ENCODE measurements at regions not wholly inside any gene's neighbourhood (a gene's known extent, or its start where the extent isn't known, plus 50 kb on each side); places are given as distances from the start of the nearest gene placed in this dataset.

DNA sequence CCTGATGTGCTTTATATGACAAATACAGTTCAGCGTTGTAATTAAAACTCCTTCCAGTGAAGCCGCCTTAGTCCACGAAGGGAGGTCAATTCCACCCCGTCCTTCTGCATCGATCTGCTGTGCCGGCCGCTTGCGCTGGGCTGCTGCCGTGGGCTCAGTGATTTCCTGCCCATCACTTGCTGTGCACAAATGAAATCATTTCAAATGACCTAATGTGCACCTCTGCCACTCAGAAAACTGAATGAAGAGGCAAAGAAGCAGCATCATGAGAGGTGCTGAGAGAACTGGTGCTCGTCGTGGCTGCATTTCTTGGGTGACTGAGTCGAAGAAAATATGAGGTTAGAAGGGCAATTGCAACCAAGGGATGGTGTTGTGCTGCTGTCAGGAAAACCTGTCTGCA, 144.3 kb upstream of the SYT6 start:
- DNase-seq, result no peak
- Mint-ChIP-seq H3K4me3 (no peak overlapping the region), H3K4me1 (no peaks in the 10 kb centered on the region), H3K36me3 (no peaks in the 10 kb centered on the region), H3K27ac (no peak overlapping the region), H3K9me3 (no peaks in the 10 kb centered on the region), H3K27me3 (peaks cover 9 to 25% (median 20%) of the 10 kb centered on the region in 3 donors)
- ATAC-seq (ENCODE audit: low read depth in 2 of 2), result no peak

DNA sequence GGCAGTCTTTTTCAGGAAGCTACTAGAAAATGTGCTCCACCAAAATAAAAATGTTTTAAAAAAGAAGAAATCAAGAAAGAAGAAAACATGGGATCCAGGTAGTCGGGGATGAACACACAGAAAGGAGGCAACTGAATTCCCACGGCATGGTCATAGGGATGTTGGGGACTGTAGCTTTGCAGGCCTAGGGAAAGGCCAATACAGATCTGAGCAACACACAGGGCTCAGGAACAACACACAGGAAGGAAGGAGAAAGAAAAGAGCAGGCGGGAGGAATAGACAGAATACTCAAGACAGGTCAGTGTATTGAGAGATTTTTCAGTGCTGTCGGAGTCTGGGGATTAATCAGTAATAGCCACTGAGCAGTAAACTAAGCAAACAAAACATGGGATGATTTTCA, 142.7 kb upstream of the SYT6 start:
- DNase-seq (no peak), ATAC-seq (ENCODE audit: low read depth in 2 of 2) (no peak)
- Mint-ChIP-seq H3K27ac (peak overlapping the region in 1 of 6 donors; percentile 24), H3K36me3 (no peaks in the 10 kb centered on the region), H3K4me3 (no peak overlapping the region), H3K27me3 (peaks cover 8 to 24% (median 23%) of the 10 kb centered on the region in 3 donors), H3K4me1 (no peaks in the 10 kb centered on the region), H3K9me3 (no peaks in the 10 kb centered on the region)

DNA sequence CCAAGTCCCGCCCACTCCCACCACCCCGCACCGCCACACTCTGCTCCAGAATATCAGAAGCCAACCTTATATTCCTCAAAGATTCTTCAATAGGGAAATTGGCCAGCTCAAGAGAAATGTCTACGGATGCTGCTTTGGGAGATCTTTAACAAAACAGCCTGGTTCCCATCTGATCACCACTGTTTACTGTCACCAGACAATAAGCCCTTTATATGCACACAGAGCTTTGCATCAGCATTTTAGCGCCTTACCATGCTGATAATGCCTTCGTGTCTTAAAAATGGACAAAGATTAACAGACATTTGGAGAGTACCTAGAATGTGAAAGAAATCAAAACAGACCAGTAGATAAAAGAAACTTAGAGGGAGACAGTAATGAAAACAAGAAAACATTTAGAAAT, 141.7 kb upstream of the SYT6 start:
- no peak for ATAC-seq (ENCODE audit: low read depth in 2 of 2)
- Mint-ChIP-seq H3K9me3 (no peaks in the 10 kb centered on the region), H3K4me1 (no peaks in the 10 kb centered on the region), H3K27ac (peak overlapping the region in 1 of 6 donors; percentile 8), H3K36me3 (no peaks in the 10 kb centered on the region), H3K27me3 (peaks cover 8 to 24% (median 23%) of the 10 kb centered on the region in 3 donors), H3K4me3 (no peak overlapping the region)
- DNase-seq, result no peak

DNA sequence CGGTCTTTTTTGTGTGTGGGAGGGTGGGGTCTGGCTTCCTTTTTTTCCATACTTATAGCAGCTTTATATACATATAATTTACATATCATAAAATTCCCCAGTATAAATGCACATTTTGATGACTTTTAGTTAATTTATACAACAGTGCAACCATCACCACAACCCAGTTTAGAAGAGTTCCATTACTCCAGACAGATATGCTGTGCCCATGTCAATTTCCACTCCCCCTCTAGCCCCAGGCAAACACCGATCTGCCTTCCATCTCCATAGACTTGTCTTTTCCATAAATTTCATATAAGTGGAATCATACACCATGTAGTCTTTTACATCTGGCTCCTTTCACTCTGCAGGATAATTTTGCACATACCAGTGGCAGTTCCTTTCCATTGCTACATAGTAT, 139.2 kb upstream of the SYT6 start:
- Mint-ChIP-seq H3K9me3 (no peaks in the 10 kb centered on the region), H3K4me3 (no peak overlapping the region), H3K36me3 (no peaks in the 10 kb centered on the region), H3K27me3 (peaks cover 6 to 13% (median 7%) of the 10 kb centered on the region in 3 donors), H3K4me1 (no peaks in the 10 kb centered on the region), H3K27ac (no peak overlapping the region)
- DNase-seq (no peak), ATAC-seq (ENCODE audit: low read depth in 2 of 2) (no peak)

DNA sequence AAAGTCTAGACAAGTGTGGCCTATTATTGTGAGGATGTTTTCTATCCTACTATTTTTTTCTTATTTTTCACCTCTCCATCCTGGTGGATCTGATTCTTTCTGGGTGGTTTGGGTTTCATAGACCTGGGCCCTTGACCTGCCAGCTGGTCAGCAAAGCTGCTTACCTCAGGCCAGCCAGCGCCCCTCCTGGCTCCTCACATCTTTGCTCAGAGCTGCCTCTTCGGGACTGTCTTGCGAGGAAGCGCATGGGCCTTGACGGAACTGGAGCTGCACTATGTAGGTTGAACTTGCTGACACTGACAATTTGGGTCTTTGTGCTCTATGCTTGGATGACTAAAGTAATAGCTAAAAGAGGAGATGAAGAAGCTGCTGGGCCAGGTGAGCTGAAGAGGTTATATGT, 138.5 kb upstream of the SYT6 start:
- DNase-seq (no peak), ATAC-seq (ENCODE audit: low read depth in 2 of 2) (no peak)
- Mint-ChIP-seq H3K4me1 (no peaks in the 10 kb centered on the region), H3K36me3 (no peaks in the 10 kb centered on the region), H3K4me3 (no peak overlapping the region), H3K27ac (no peak overlapping the region), H3K27me3 (peaks cover 6 to 13% (median 7%) of the 10 kb centered on the region in 3 donors), H3K9me3 (no peaks in the 10 kb centered on the region)

DNA sequence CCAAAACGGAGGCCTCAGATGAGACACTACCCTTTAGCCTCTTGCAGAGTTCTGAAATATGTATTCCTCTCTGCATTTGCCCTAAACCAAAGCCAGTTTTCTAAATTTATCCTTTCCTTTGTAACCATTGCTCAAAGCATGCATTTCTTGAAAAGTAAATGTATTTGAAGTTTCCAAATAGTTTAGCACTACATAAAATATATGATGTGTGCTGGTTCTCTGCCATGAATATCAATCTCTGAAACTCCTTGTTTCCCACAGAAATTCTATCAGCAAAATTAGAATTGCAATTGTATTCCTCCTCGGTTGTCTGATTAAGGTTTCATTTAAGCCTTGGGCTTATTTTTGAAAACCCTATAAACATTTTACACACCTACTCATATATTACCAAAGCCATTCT, 137.1 kb upstream of the SYT6 start:
- no peaks in the 10 kb centered on the region for H3K4me1 Mint-ChIP-seq
- no peaks in the 10 kb centered on the region for H3K9me3 Mint-ChIP-seq
- H3K27me3 Mint-ChIP-seq, result peaks cover 6 to 13% (median 7%) of the 10 kb centered on the region in 3 donors
- no peak overlapping the region for H3K4me3 Mint-ChIP-seq
- no peaks in the 10 kb centered on the region for H3K36me3 Mint-ChIP-seq
- H3K27ac Mint-ChIP-seq, result no peak overlapping the region
- ATAC-seq (ENCODE audit: low read depth in 2 of 2) (no peak), DNase-seq (no peak)

DNA sequence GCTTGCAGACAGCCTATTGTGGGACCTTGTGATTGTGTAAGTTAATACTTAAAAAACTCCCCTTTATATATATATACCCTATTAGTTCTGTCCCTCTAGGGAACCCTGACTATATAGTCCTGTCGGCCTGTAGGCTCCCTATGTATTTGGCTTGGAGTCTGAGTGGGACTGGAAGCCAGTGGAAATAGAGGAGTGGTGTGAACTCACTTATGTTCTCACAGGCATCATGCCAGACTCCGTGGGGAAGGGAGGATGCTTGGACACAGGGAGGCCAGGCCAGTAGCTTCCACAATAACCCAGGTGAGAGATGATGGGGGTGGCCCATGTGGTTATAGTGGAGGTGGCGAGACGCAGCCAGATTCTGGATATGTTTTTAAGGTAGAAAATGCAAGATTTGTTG, 136.7 kb upstream of the SYT6 start:
- Mint-ChIP-seq H3K27ac (no peak overlapping the region), H3K4me1 (no peaks in the 10 kb centered on the region), H3K36me3 (no peaks in the 10 kb centered on the region), H3K9me3 (no peaks in the 10 kb centered on the region), H3K4me3 (no peak overlapping the region), H3K27me3 (peaks cover 6 to 13% (median 7%) of the 10 kb centered on the region in 3 donors)
- ATAC-seq (ENCODE audit: low read depth in 2 of 2), result no peak
- DNase-seq, result no peak

DNA sequence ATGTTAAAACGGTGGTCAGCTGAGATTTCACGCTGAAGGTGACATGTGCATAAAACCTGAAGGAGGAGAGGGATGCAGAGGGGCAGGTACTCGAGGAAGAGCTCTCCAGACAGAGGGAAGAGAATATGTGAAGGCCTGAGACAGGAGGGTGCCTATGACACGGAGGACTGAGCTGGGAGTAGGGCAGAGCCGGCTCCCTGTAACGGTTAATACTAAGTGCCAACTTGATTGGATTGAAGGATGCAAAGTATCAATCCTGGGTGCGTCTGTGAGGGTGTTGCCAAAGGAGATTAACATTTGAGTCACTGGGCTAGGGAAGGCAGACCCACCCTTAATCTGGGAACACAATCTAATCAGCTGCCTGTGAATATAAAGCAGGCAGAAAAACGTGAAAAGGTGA, 136.2 kb upstream of the SYT6 start:
- H3K36me3 Mint-ChIP-seq, result no peaks in the 10 kb centered on the region
- H3K27me3 Mint-ChIP-seq, result peaks cover 6 to 13% (median 7%) of the 10 kb centered on the region in 3 donors
- no peak overlapping the region for H3K27ac Mint-ChIP-seq
- ATAC-seq (ENCODE audit: low read depth in 2 of 2), result no peak
- no peak for DNase-seq
- no peaks in the 10 kb centered on the region for H3K4me1 Mint-ChIP-seq
- H3K4me3 Mint-ChIP-seq, result no peak overlapping the region
- H3K9me3 Mint-ChIP-seq, result no peaks in the 10 kb centered on the region

DNA sequence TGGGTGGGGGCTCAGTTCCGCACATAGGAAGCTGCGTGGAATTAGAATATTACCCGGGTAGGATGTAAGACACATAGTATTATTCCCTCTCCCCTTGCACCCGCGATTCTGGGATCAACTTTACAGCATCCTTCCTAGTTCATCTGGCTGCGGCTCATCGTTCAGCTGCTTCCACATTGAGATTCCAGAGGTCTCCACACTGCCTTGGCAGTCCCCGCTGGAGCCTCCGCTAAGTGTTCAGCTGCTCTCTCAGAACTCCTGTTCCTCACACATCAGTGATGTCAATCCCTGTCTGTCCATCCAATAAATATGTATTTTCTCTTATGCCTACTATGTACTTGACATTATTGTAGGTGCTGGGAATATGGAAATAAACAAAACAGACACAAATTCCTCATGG, 135.6 kb upstream of the SYT6 start:
- no peak for ATAC-seq (ENCODE audit: low read depth in 2 of 2)
- Mint-ChIP-seq H3K4me1 (no peaks in the 10 kb centered on the region), H3K9me3 (no peaks in the 10 kb centered on the region), H3K27me3 (peaks cover 6 to 13% (median 7%) of the 10 kb centered on the region in 3 donors), H3K4me3 (peak overlapping the region in 1 of 8 donors; percentile 27), H3K36me3 (no peaks in the 10 kb centered on the region), H3K27ac (no peak overlapping the region)
- DNase-seq, result no peak

DNA sequence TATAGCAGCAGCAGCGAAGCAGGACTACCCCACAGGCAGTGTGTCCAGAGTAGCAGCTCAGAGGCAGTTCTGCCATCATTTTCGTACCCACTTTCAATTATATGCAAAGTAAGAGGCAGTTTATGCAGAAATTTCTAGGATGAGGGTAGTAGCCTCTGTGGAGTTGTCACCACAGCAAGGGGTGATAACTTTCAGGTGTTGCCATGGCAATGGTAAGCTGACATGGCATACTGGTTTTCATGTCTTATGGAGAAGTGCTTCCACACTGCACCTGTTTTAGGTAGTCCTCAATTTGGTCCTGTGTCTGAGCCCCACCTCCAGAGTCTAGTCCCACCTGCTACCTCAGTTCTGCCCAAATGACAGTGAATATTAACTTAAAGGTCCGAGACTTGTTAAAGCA, 133.3 kb upstream of the SYT6 start:
- no peak for ATAC-seq (ENCODE audit: low read depth in 2 of 2)
- Mint-ChIP-seq H3K9me3 (no peaks in the 10 kb centered on the region), H3K27me3 (peaks cover 5 to 13% (median 9%) of the 10 kb centered on the region in 3 donors), H3K4me3 (peak overlapping the region in 1 of 8 donors; percentile 69), H3K4me1 (no peaks in the 10 kb centered on the region), H3K27ac (no peak overlapping the region), H3K36me3 (no peaks in the 10 kb centered on the region)
- DNase-seq, result no peak

DNA sequence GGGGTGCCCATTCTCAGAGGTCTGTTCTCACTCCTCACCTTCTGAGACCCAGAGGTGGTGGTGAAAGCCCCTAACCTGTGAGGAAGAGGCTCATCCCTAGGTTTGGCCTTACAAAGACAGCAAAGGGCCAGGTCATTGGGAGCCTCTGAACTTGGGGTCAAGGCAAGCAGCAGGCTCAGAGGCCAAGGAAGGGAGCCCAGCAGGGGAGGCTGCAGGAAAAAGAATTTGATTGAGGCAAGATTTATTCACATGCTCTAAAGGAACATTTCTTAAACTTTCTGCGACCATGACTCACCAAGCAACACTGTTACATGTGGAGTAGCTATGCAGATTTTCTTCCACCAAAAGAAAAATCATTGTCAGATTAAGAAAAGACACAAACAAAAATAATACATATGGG, 132.5 kb upstream of the SYT6 start:
- Mint-ChIP-seq H3K27me3 (peaks cover 5 to 13% (median 9%) of the 10 kb centered on the region in 3 donors), H3K4me1 (no peaks in the 10 kb centered on the region), H3K27ac (peak overlapping the region in 1 of 6 donors; percentile 77), H3K4me3 (no peak overlapping the region), H3K36me3 (no peaks in the 10 kb centered on the region), H3K9me3 (no peaks in the 10 kb centered on the region)
- ATAC-seq (ENCODE audit: low read depth in 2 of 2) (no peak), DNase-seq (no peak)

DNA sequence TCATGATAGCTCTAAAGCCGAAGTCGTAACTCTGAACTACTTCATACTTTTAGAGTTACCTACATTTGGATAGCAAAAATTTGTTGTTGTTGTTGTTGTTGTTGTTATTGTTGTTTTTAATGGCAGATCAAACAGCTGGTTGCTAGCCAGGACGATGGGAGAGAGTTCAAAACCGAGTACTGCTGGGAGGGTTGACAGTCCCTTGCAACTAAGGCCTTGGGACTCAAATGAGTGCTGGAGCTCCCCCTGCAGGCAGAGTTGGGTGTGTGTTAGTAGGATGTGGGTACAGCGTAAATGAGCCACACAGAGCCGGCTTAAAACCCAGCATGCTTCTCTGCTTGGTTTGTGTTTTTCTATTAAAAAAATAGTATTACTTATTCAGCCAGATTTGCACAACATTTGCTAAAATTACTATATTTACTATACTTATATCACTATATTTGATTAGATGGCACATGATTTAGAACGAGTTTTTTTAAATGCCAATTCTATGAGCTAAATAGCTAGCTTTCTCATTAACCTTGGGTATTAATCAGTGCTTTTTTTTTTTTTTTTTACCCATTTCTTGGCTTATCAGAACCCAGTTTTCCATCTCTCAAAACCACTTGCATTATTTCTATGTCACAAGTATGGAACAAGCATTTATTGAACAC, 129.2 kb upstream of the SYT6 start:
- ATAC-seq (ENCODE audit: low read depth in 2 of 2) (peak; percentile 78 to 86), DNase-seq (peak; percentile 54)
- H3K4me1 Mint-ChIP-seq, result no peaks in the 10 kb centered on the region
- H3K4me3 Mint-ChIP-seq, result no peak overlapping the region
- no peak overlapping the region for H3K27ac Mint-ChIP-seq
- H3K36me3 Mint-ChIP-seq, result no peaks in the 10 kb centered on the region
- peaks cover 7 to 11% (median 10%) of the 10 kb centered on the region in 3 donors for H3K27me3 Mint-ChIP-seq
- no peaks in the 10 kb centered on the region for H3K9me3 Mint-ChIP-seq

DNA sequence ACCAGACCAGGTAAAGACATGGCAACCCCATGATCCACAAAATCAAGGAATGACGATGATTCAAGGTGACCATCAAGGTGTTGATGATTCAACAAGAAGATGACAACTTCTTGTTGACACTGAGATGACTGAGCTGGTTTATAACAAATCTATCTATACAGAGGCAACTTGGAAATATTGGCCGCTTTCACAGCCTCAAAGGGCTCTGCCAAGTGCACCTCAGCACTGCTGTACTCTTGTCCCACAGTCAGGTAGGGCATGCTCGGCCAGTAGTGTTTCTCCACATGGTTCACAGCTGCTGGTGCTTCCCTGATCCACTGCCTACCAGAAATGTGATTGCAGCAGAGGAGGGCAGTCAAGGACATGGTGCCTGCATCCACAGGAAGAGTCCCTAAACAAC, 125.2 kb upstream of the SYT6 start:
- Mint-ChIP-seq H3K36me3 (no peaks in the 10 kb centered on the region), H3K4me3 (no peak overlapping the region), H3K27ac (no peak overlapping the region), H3K27me3 (peaks cover 15 to 35% (median 34%) of the 10 kb centered on the region in 3 donors), H3K4me1 (no peaks in the 10 kb centered on the region), H3K9me3 (no peaks in the 10 kb centered on the region)
- no peak for DNase-seq
- no peak for ATAC-seq (ENCODE audit: low read depth in 2 of 2)

DNA sequence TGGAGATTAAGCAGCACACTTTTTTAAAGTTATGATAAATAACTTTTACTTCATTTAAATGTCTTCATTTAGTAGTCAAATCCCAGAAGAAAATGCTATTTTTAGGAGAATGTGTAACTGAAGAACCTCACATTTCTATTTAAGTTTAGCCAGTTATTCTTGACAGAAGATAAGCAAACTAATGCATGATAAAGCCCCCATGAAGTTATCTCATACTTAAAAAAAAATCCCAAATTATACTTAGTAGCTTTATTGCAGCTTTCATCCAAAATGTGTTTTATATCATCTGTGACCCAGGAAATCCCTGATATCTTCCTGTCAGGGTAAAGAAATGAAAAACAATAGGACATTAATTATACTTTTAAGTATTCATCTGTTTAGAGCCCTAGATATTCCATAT, 124.8 kb upstream of the SYT6 start:
- ATAC-seq (ENCODE audit: low read depth in 2 of 2), result no peak

More for the DNA sequence above, 124.8 kb upstream of the SYT6 start:
- no peaks in the 10 kb centered on the region for H3K4me1 Mint-ChIP-seq
- no peak overlapping the region for H3K4me3 Mint-ChIP-seq
- peaks cover 11 to 30% (median 29%) of the 10 kb centered on the region in 3 donors for H3K27me3 Mint-ChIP-seq
- H3K27ac Mint-ChIP-seq, result no peak overlapping the region
- H3K36me3 Mint-ChIP-seq, result no peaks in the 10 kb centered on the region
- DNase-seq, result no peak
- no peaks in the 10 kb centered on the region for H3K9me3 Mint-ChIP-seq
